Stimulated activated CD4-positive, alpha-beta T cell treated with anti-CD3 and anti-CD28 coated beads, Interleukin-2, amount 100 ng/mL, for 4 hours (primary cell): ENCODE measurements at regions not wholly inside any gene's neighbourhood (a gene's known extent, or its start where the extent isn't known, plus 50 kb on each side); places are given as distances from the start of the nearest gene placed in this dataset.
A peak's percentile ranks its signal among the peaks of the same experiment; 100 is the strongest.
"Not testable (repeated sequence)": the region's sequence is repeated elsewhere in the genome, so short reads cannot be mapped to it uniquely, and the experiment has no call there.

Experiments
- DNase-seq: peaks from one replicate; pipeline ENCODE4 v3.0.0-alpha.2; 2020; ENCODE audit warnings: low read depth

- DNase-seq, result no peak
Measured at GRCh38 chr21:33993286-33994231, 78.0 kb upstream of the ATP5PO start.

- DNase-seq, result not testable (repeated sequence)
Measured at GRCh38 chr21:33992412-33992811, 76.8 kb upstream of the ATP5PO start.

- no peak for DNase-seq
Measured at GRCh38 chr21:33991133-33991532, 75.5 kb upstream of the ATP5PO start.

- DNase-seq, result no peak
Measured at GRCh38 chr21:33989440-33989839, 73.8 kb upstream of the ATP5PO start.

GRCh38 chr21:33988237-33989017 is 72.8 kb upstream of the ATP5PO start:
- DNase-seq, result no peak

- no peak for DNase-seq
Measured at GRCh38 chr21:33987461-33987860, 71.9 kb upstream of the ATP5PO start.

- DNase-seq, result no peak
Measured at GRCh38 chr21:33985117-33986050, 69.8 kb upstream of the ATP5PO start.

GRCh38 chr21:33984021-33984481 is 68.4 kb upstream of the ATP5PO start:
- no peak for DNase-seq

- DNase-seq, result no peak
Measured at GRCh38 chr21:33981391-33982101, 65.9 kb upstream of the ATP5PO start.

GRCh38 chr21:33980276-33980916 is 64.8 kb upstream of the ATP5PO start:
- DNase-seq, result no peak

- no peak for DNase-seq
Measured at GRCh38 chr21:33978585-33978984, 63.0 kb upstream of the ATP5PO start.

GRCh38 chr21:33977721-33978369 is 62.2 kb upstream of the ATP5PO start:
- DNase-seq, result no peak

- DNase-seq, result no peak
Measured at GRCh38 chr21:33977017-33977720, 61.6 kb upstream of the ATP5PO start.

- peak; percentile 41 for DNase-seq
Measured at GRCh38 chr21:33976082-33977016, 60.7 kb upstream of the ATP5PO start.

- DNase-seq, result peak; percentile 36
Measured at GRCh38 chr21:33975548-33976081, 60.0 kb upstream of the ATP5PO start.

- no peak for DNase-seq
Measured at GRCh38 chr21:33974513-33975468, 59.2 kb upstream of the ATP5PO start.

- no peak for DNase-seq
Measured at GRCh38 chr21:33973268-33973667, 57.7 kb upstream of the ATP5PO start.
